Thyroid gland (tissue), 4 donors: ENCODE measurements at regions not wholly inside any gene's neighbourhood (a gene's known extent, or its start where the extent isn't known, plus 50 kb on each side); places are given as distances from the start of the nearest gene placed in this dataset.

ENCODE experiments used
- POLR2A ChIP-seq, 2 donors: fragments of 450-650 bp; IDR thresholded peaks; one replicate each; pipeline ENCODE4 v1.6.1; 2017; ENCODE audit warnings: antibody characterized with exemption in 2 of 2, mild to moderate bottlenecking in 2 of 2, moderate library complexity in 1 of 2
- TF ChIP-seq, protein P1 (sequence below), 6 experiments: fragments of 200-600 bp in 3 of 6; fragments of 450-650 bp in 3 of 6; sonication (generic) in 3 of 6; IDR thresholded peaks; one replicate each; pipeline ENCODE4 v1.5.1; 2016 to 2019; ENCODE audit warnings: antibody characterized with exemption in 6 of 6, mild to moderate bottlenecking in 2 of 6, inconsistent platforms in 1 of 6, moderate library complexity in 1 of 6

DNA sequence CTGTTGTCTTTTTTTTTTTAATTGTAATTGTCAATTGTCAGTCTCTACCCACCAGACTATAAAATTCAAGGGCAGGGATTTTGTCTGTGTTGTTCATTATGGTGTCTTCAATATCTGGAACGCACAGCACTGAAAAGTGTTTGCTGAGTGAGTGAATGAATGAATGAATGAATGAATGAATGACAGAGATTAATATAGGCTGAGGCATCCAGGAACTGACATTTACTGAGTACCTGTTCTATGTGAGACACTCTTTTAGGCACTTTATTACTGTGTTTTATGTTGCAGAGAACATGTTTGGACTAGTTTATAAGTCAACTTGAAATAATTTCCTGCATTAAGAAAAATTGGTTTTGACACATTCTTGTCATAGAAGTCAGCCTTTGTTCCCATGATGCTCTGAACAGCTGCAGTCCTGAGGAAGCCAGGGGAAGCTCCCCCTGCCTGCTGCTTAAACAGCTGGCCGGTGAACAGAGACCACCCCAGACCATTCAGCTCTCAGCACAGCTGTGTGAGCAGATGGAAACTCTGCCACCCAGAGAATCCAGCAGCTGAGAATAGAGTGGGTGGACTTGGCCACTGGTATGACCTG lies 160.7 kb upstream of the CCND2 start:
- TF ChIP-seq, protein P1, sequence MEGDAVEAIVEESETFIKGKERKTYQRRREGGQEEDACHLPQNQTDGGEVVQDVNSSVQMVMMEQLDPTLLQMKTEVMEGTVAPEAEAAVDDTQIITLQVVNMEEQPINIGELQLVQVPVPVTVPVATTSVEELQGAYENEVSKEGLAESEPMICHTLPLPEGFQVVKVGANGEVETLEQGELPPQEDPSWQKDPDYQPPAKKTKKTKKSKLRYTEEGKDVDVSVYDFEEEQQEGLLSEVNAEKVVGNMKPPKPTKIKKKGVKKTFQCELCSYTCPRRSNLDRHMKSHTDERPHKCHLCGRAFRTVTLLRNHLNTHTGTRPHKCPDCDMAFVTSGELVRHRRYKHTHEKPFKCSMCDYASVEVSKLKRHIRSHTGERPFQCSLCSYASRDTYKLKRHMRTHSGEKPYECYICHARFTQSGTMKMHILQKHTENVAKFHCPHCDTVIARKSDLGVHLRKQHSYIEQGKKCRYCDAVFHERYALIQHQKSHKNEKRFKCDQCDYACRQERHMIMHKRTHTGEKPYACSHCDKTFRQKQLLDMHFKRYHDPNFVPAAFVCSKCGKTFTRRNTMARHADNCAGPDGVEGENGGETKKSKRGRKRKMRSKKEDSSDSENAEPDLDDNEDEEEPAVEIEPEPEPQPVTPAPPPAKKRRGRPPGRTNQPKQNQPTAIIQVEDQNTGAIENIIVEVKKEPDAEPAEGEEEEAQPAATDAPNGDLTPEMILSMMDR (IDR thresholded peaks at IDR 0.05), result no peak
- TF ChIP-seq POLR2A (IDR thresholded peaks at IDR 0.05), result no peak
